Calu3 (cell line): ENCODE measurements at regions not wholly inside any gene's neighbourhood (a gene's known extent, or its start where the extent isn't known, plus 50 kb on each side); places are given as distances from the start of the nearest gene placed in this dataset.

Source experiments
- BruUV-seq: library from RNA; stranded (reverse); fragments of 400-500 nt; replicated peaks from 2 replicates; lab custom pipeline; 2021; lab: Mats Ljungman, UMichigan
- CTCF ChIA-PET: fragments of 300-600 bp; sonication (Branson Sonifier 250); formaldehyde crosslinking; loops from one replicate; lab custom pipeline; 2022; ENCODE audit warnings: antibody characterized with exemption; lab: Charles Lee
- DNase-seq: peaks from one replicate; pipeline ENCODE4 v3.0.0; 2022
- H3K27ac Mint-ChIP-seq: one replicate; pipeline ENCODE4 v1.8.0; 2022; ENCODE audit warnings: mixed read lengths; ENCODE audit not compliant: unreplicated experiment
- H3K27me3 Mint-ChIP-seq: one replicate; pipeline ENCODE4 v1.8.0; 2022; ENCODE audit warnings: mixed read lengths; ENCODE audit not compliant: unreplicated experiment
- H3K36me3 Mint-ChIP-seq: one replicate; pipeline ENCODE4 v1.8.0; 2022; ENCODE audit warnings: mild to moderate bottlenecking, moderate library complexity, mixed read lengths; ENCODE audit not compliant: insufficient read depth, unreplicated experiment
- H3K4me1 Mint-ChIP-seq: one replicate; pipeline ENCODE4 v1.8.0; 2022; ENCODE audit warnings: mild to moderate bottlenecking, low read depth, mixed read lengths; ENCODE audit not compliant: unreplicated experiment
- H3K4me3 Mint-ChIP-seq: one replicate; pipeline ENCODE4 v1.8.0; 2022; ENCODE audit warnings: mild to moderate bottlenecking, low read depth, moderate library complexity, mixed read lengths; ENCODE audit not compliant: unreplicated experiment
- H3K9me3 Mint-ChIP-seq: one replicate; pipeline ENCODE4 v1.8.0; 2022; ENCODE audit warnings: low read depth, mixed read lengths; ENCODE audit not compliant: unreplicated experiment
- intact Hi-C: fragments of 100-400 bp; cut with micrococcal nuclease; formaldehyde crosslinking; loops from one replicate; pipeline ENCODE4 v1.10.0; 2022; ENCODE audit not compliant: unreplicated experiment
- TF ChIP-seq, protein P1 (sequence below): fragments of 200-600 bp; IDR thresholded peaks from one replicate; pipeline ENCODE4 v1.8.0; 2022; ENCODE audit warnings: antibody characterized with exemption; ENCODE audit not compliant: unreplicated experiment

DNA sequence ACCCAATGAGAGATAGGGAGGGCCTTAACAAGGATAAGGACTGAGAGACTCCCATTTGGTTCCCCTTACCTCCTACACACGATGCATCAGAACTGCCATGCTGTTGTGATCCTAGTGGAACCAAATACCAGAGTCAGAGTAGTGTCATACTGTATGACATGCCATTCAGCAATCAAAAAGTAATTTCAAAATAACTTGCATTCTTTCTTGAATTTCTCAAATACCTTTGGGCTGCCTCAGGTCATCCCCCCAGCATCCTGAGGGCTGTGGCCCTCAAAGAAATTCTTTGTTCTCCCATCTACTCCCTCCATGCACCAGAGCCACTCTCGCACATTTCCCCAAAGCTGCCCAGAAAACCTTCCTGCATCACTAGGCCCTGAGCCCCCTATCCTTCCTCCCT lies 68.9 kb upstream of the PPP2R3A start:
- Mint-ChIP-seq H3K4me1 (peaks cover 27% of the 10 kb centered on the region), H3K9me3 (peaks cover 4% of the 10 kb centered on the region), H3K27me3 (no peaks in the 10 kb centered on the region), H3K27ac (peak overlapping the region; percentile 70), H3K36me3 (no peaks in the 10 kb centered on the region), H3K4me3 (peak overlapping the region; percentile 8)
- CTCF ChIA-PET = interaction anchor here (1.1 to 2.4 kb wide), 4 partner anchors 11 to 146 kb away, joined by 3 to 8 read pairs (median 3); no protein-coding TSS in a partner anchor
- TF ChIP-seq, protein P1, sequence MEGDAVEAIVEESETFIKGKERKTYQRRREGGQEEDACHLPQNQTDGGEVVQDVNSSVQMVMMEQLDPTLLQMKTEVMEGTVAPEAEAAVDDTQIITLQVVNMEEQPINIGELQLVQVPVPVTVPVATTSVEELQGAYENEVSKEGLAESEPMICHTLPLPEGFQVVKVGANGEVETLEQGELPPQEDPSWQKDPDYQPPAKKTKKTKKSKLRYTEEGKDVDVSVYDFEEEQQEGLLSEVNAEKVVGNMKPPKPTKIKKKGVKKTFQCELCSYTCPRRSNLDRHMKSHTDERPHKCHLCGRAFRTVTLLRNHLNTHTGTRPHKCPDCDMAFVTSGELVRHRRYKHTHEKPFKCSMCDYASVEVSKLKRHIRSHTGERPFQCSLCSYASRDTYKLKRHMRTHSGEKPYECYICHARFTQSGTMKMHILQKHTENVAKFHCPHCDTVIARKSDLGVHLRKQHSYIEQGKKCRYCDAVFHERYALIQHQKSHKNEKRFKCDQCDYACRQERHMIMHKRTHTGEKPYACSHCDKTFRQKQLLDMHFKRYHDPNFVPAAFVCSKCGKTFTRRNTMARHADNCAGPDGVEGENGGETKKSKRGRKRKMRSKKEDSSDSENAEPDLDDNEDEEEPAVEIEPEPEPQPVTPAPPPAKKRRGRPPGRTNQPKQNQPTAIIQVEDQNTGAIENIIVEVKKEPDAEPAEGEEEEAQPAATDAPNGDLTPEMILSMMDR = no peak
- no TSS peak for BruUV-seq
- DNase-seq = peak; percentile 71
- intact Hi-C loops = loop anchor here (10.0 kb wide), 2 partner anchors 392 to 812 kb away; no protein-coding TSS in a partner anchor

- peaks cover 4% of the 10 kb centered on the region for H3K9me3 Mint-ChIP-seq
- H3K27ac Mint-ChIP-seq = no peak overlapping the region
- no peak for DNase-seq
- H3K27me3 Mint-ChIP-seq = no peaks in the 10 kb centered on the region
- H3K4me1 Mint-ChIP-seq = peaks cover 27% of the 10 kb centered on the region
- TF ChIP-seq, protein P1 = no peak
- CTCF ChIA-PET = interaction anchor here (1.1 to 2.4 kb wide), 4 partner anchors 10 to 145 kb away, joined by 3 to 8 read pairs (median 3); no protein-coding TSS in a partner anchor
- H3K4me3 Mint-ChIP-seq = no peak overlapping the region
- intact Hi-C loops = loop anchor here (10.0 kb wide), 2 partner anchors 393 to 813 kb away; no protein-coding TSS in a partner anchor
- no TSS peak for BruUV-seq
- no peaks in the 10 kb centered on the region for H3K36me3 Mint-ChIP-seq
Measured at GRCh38 chr3:135897715-135898114, 67.8 kb upstream of the PPP2R3A start.

DNA sequence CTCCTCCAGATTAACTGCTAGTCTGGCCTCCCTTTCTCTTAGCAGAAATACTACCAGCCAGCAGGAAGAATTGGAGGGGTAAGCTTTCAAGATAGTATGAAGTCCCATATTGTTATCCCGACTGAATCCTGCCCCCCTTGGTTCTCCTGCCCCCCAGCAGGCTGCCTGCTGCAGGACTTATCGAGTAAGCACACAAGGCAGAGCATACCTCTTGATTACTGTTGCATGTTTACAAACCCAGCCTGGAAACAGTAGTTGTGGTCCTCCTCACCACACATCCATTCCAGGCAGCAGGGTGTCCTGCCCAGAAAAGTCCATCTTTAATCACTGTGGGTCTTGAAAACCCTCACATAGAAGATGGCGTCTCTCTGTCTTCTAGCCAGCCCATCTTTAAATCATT lies 66.8 kb upstream of the PPP2R3A start:
- no peaks in the 10 kb centered on the region for H3K27me3 Mint-ChIP-seq
- peaks cover 4% of the 10 kb centered on the region for H3K9me3 Mint-ChIP-seq
- CTCF ChIA-PET = interaction anchor here (2.4 kb wide), 1 partner anchor 144 kb away, joined by 8 read pairs; no protein-coding TSS in a partner anchor
- H3K4me1 Mint-ChIP-seq = peaks cover 27% of the 10 kb centered on the region
- no peak overlapping the region for H3K27ac Mint-ChIP-seq
- intact Hi-C loops = loop anchor here (10.0 kb wide), 2 partner anchors 394 to 814 kb away; no protein-coding TSS in a partner anchor
- TF ChIP-seq, protein P1 = no peak
- H3K4me3 Mint-ChIP-seq = no peak overlapping the region
- H3K36me3 Mint-ChIP-seq = no peaks in the 10 kb centered on the region
- DNase-seq = no peak
- BruUV-seq = no TSS peak

GRCh38 chr3:135905058-135905724 lies 60.3 kb upstream of the PPP2R3A start:
- intact Hi-C loops = loop anchor here (1.0 kb wide), 1 partner anchor 137 kb away; no protein-coding TSS in a partner anchor

More at GRCh38 chr3:135905058-135905724, 60.3 kb upstream of the PPP2R3A start:
- Mint-ChIP-seq H3K4me1 (peaks cover 45% of the 10 kb centered on the region), H3K27me3 (no peaks in the 10 kb centered on the region), H3K36me3 (peaks cover 11% of the 10 kb centered on the region), H3K27ac (no peak overlapping the region), H3K9me3 (peaks cover 4% of the 10 kb centered on the region), H3K4me3 (no peak overlapping the region)
- CTCF ChIA-PET = interaction anchor here (0.5 to 6.4 kb wide), 3 partner anchors 18 to 1304 kb away, joined by 4 to 81 read pairs (median 6); no protein-coding TSS in a partner anchor
- TF ChIP-seq, protein P1 = peak; percentile 26
- peak; percentile 40 for DNase-seq
- BruUV-seq = no TSS peak
